ENCODE measurements at regions not wholly inside any gene's neighbourhood (a gene's known extent, or its start where the extent isn't known, plus 50 kb on each side); places are given as distances from the start of the nearest gene placed in this dataset.

GRCh38 chr22:34966980-34967565 is 98.9 kb upstream of the ISX start:
- no peak overlapping the region for H3K4me3 ChIP-seq (ENCODE audit: low read depth, low read length)

DNA sequence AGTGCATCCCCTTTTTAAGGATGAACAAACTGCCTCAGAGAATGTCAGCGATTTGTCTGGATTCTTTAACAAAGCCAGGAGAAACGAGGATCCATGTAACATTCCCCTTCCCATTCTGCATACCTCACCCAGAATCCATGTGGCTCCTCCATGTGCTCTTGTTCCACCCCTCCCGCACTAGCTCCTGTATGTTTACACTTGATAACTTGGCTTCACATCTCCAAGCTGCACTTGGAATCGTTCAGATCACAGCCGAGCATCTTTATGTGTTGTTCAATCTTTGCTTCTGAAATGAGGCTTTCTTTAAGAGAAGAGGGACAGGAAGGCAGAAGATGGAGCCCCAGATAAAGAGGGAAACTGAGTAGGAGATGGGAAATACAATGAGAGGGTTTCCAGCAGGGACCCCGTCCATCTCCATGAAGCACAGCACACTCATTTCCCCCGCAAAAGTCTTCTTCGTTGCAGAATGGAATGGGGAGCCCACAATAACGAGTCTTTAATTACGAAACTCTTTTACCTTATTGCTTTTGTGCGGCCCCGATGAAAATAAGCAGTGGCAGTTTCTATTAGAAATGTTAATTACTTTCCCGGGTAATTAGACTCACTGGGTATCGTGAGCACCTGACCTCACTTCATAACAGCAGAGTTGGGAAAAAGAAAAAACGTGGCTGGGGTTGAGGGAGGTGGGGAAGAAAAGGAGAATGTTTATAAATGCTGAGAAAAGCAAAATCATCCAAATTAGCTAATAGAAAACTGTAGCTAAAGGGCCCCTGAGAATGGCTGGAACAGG is 96.8 kb upstream of the ISX start:
- Histone ChIP-seq H3K27me3 (ENCODE audit: control insufficient read depth, insufficient read depth, low read length) (no peaks in the 10 kb centered on the region), H3K36me3 (ENCODE audit: control insufficient read depth, insufficient read depth, low read length) (no peaks in the 10 kb centered on the region), H3K4me3 (ENCODE audit: low read depth, low read length) (no peak overlapping the region), H2AFZ (no peak overlapping the region), H3K27ac (no peak overlapping the region), H3K9me3 (ENCODE audit: control insufficient read depth, low read length) (no peaks in the 10 kb centered on the region), H3K9ac (no peak overlapping the region), H3K79me2 (no peaks in the 10 kb centered on the region), H3K4me1 (no peaks in the 10 kb centered on the region), H3K4me2 (ENCODE audit: low read length) (no peak overlapping the region)
- TF ChIP-seq, protein P1, sequence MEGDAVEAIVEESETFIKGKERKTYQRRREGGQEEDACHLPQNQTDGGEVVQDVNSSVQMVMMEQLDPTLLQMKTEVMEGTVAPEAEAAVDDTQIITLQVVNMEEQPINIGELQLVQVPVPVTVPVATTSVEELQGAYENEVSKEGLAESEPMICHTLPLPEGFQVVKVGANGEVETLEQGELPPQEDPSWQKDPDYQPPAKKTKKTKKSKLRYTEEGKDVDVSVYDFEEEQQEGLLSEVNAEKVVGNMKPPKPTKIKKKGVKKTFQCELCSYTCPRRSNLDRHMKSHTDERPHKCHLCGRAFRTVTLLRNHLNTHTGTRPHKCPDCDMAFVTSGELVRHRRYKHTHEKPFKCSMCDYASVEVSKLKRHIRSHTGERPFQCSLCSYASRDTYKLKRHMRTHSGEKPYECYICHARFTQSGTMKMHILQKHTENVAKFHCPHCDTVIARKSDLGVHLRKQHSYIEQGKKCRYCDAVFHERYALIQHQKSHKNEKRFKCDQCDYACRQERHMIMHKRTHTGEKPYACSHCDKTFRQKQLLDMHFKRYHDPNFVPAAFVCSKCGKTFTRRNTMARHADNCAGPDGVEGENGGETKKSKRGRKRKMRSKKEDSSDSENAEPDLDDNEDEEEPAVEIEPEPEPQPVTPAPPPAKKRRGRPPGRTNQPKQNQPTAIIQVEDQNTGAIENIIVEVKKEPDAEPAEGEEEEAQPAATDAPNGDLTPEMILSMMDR (IDR thresholded peaks at IDR 0.05), result no peak

More at GRCh38 chr22:34966980-34967565, 98.9 kb upstream of the ISX start:
- Histone ChIP-seq H3K27me3 (ENCODE audit: control insufficient read depth, insufficient read depth, low read length) (no peaks in the 10 kb centered on the region), H3K4me1 (no peaks in the 10 kb centered on the region), H3K27ac (no peak overlapping the region), H3K9me3 (ENCODE audit: control insufficient read depth, low read length) (no peaks in the 10 kb centered on the region), H3K36me3 (ENCODE audit: control insufficient read depth, insufficient read depth, low read length) (no peaks in the 10 kb centered on the region), H3K4me2 (ENCODE audit: low read length) (no peak overlapping the region), H3K79me2 (no peaks in the 10 kb centered on the region), H3K9ac (no peak overlapping the region), H2AFZ (no peak overlapping the region)
- TF ChIP-seq, protein P1 (IDR thresholded peaks at IDR 0.05), result no peak

DNA sequence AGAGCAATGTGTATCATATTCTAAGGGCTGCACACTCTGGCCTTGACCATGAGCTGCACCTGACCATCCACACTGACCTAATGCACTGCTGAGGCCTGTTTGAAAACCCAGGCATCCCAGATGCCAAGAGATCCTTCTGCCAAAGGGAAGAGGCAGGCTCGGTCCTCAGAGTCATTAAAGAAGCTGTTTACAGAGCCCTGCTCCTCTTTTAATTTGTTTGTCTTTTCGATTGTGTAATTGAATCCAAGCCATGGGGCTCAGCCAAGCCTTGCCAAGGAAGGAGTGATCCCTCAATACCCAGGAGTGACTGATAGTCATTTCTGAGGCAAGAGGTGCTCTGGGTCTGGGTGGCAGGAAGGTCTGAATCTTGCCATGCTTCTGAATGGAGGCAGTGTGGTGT is 94.5 kb upstream of the ISX start:
- Histone ChIP-seq H3K4me1 (no peaks in the 10 kb centered on the region), H3K9ac (no peak overlapping the region), H3K79me2 (no peaks in the 10 kb centered on the region), H3K27ac (no peak overlapping the region), H2AFZ (no peak overlapping the region), H3K4me3 (ENCODE audit: low read depth, low read length) (no peak overlapping the region), H3K36me3 (ENCODE audit: control insufficient read depth, insufficient read depth, low read length) (no peaks in the 10 kb centered on the region), H3K4me2 (ENCODE audit: low read length) (no peak overlapping the region), H3K27me3 (ENCODE audit: control insufficient read depth, insufficient read depth, low read length) (no peaks in the 10 kb centered on the region), H3K9me3 (ENCODE audit: control insufficient read depth, low read length) (no peaks in the 10 kb centered on the region)
- TF ChIP-seq, protein P1 (IDR thresholded peaks at IDR 0.05), result no peak

GRCh38 chr22:34972191-34972897 is 93.6 kb upstream of the ISX start:
- Histone ChIP-seq H3K9me3 (ENCODE audit: control insufficient read depth, low read length) (no peaks in the 10 kb centered on the region), H3K27ac (no peak overlapping the region), H2AFZ (no peak overlapping the region), H3K79me2 (no peaks in the 10 kb centered on the region), H3K36me3 (ENCODE audit: control insufficient read depth, insufficient read depth, low read length) (no peaks in the 10 kb centered on the region), H3K4me3 (ENCODE audit: low read depth, low read length) (no peak overlapping the region), H3K4me1 (no peaks in the 10 kb centered on the region), H3K4me2 (ENCODE audit: low read length) (no peak overlapping the region), H3K9ac (no peak overlapping the region), H3K27me3 (ENCODE audit: control insufficient read depth, insufficient read depth, low read length) (no peaks in the 10 kb centered on the region)
- TF ChIP-seq, protein P1 (IDR thresholded peaks at IDR 0.05), result no peak
